ENCODE measurements at regions not wholly inside any gene's neighbourhood (a gene's known extent, or its start where the extent isn't known, plus 50 kb on each side); places are given as distances from the start of the nearest gene placed in this dataset.

DNA sequence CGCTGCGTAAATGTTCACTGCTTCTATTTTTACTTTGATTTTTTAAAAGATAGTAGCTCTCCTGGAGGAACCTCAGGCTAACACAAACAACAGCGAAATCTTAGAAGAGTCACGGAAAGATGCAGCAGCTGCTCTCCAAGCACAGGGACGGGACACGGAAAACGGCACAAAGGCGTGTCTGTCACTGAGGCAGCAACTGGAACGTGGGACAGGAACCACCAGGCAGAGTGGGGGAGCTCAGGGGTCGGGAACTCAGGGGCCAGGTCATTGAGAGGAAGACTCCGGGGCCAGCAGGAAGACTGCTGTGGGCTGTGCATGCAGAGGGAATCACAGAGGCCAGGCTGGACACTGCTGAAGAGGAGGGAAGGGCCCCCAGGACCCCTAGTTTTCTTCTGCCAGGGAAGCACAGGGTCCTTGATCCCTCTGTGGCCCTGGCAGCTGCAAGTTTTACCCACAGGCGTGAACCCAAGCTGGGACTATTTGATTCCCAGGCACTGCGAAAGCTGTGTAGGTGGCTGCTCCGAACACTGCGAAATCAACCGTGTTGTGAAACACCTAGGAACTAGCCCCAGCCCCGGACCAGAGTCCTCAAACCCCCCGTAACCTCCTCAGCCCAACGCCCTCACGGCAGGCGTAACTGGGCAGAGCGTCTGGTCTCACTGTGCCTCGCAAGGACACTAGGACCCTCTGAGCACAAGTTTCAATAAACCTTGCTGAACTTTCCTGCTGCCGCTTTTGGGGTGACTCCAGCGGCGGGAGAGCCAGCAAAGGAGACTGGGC, 263.0 kb downstream of the EIPR1 start:
- no peaks in the 10 kb centered on the region for H3K36me3 ChIP-seq (ENCODE audit: insufficient read depth, insufficient read length, low read length)
- TF ChIP-seq YY1 (IDR thresholded peaks at IDR 0.05; ENCODE audit: insufficient read depth, insufficient read length) (no peak), ZNF274 (IDR thresholded peaks at IDR 0.05; ENCODE audit: low read depth, low read length) (no peak), SUZ12 (IDR thresholded peaks at IDR 0.05; ENCODE audit: extremely low read depth, insufficient read depth, insufficient read length) (no peak)
- H3K9me3 ChIP-seq (ENCODE audit: insufficient read depth, low read length) = no peaks in the 10 kb centered on the region
- no peaks in the 10 kb centered on the region for H3K4me1 ChIP-seq (ENCODE audit: insufficient read depth, insufficient read length)
- no peak overlapping the region for H3K9ac ChIP-seq (ENCODE audit: insufficient read length, low read depth)
- H3K27me3 ChIP-seq (ENCODE audit: insufficient read depth, insufficient read length) = no peaks in the 10 kb centered on the region
- no peak overlapping the region for H3K4me3 ChIP-seq (ENCODE audit: insufficient read length, low read depth)
- DNase-seq (ENCODE audit: low read depth, low spot score) = no peak

DNA sequence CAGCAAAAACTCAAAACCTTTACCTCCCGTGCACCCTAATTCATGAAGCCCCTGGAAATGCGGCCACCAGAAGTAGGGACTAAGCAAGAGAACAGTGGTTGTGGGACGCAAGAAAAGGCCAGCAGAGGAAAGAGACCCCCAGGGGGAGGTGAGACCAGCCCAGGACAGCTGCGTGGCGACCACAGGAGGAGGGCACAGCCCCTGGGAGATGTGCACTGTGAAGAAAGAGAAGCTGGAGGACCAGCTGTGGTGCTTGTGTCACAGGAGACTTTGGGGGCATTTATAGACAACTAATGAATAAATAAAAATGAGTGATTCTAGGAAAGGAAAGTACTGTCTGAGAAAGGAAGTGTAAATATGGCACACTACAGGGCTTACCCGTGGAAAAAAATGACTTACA, 263.8 kb downstream of the EIPR1 start:
- Histone ChIP-seq H3K27me3 (ENCODE audit: insufficient read depth, insufficient read length) (no peaks in the 10 kb centered on the region), H3K9ac (ENCODE audit: insufficient read length, low read depth) (no peak overlapping the region), H3K4me3 (ENCODE audit: insufficient read length, low read depth) (no peak overlapping the region), H3K9me3 (ENCODE audit: insufficient read depth, low read length) (no peaks in the 10 kb centered on the region), H3K4me1 (ENCODE audit: insufficient read depth, insufficient read length) (no peaks in the 10 kb centered on the region), H3K36me3 (ENCODE audit: insufficient read depth, insufficient read length, low read length) (no peaks in the 10 kb centered on the region)
- DNase-seq (ENCODE audit: low read depth, low spot score) = no peak
- TF ChIP-seq SUZ12 (IDR thresholded peaks at IDR 0.05; ENCODE audit: extremely low read depth, insufficient read depth, insufficient read length) (no peak), ZNF274 (IDR thresholded peaks at IDR 0.05; ENCODE audit: low read depth, low read length) (no peak), YY1 (IDR thresholded peaks at IDR 0.05; ENCODE audit: insufficient read depth, insufficient read length) (no peak)

DNA sequence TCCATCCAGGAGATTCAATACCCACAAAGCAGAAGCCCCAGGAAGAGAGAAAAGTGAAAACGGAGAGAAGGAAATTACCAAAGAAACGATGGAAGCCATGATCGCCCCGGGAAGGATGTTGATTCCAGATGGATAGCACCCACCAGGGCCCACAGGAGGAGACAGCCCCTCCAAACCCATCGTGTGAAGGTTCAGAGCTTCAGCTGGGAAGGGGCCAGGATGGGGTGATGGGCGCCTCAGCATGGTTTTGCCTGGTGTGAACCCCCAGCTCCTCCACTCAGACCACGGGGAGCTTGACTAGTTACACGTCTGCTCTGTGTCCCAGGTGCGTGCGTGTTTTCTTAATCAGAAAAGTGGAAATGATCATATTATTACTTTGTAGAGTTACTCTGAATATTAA, 264.5 kb downstream of the EIPR1 start:
- Histone ChIP-seq H3K4me3 (ENCODE audit: insufficient read length, low read depth) (no peak overlapping the region), H3K27me3 (ENCODE audit: insufficient read depth, insufficient read length) (no peaks in the 10 kb centered on the region), H3K36me3 (ENCODE audit: insufficient read depth, insufficient read length, low read length) (no peaks in the 10 kb centered on the region), H3K9me3 (ENCODE audit: insufficient read depth, low read length) (no peaks in the 10 kb centered on the region), H3K4me1 (ENCODE audit: insufficient read depth, insufficient read length) (no peaks in the 10 kb centered on the region), H3K9ac (ENCODE audit: insufficient read length, low read depth) (no peak overlapping the region)
- TF ChIP-seq SUZ12 (IDR thresholded peaks at IDR 0.05; ENCODE audit: extremely low read depth, insufficient read depth, insufficient read length) (no peak), ZNF274 (IDR thresholded peaks at IDR 0.05; ENCODE audit: low read depth, low read length) (no peak), YY1 (IDR thresholded peaks at IDR 0.05; ENCODE audit: insufficient read depth, insufficient read length) (no peak)
- DNase-seq (ENCODE audit: low read depth, low spot score) = no peak

DNA sequence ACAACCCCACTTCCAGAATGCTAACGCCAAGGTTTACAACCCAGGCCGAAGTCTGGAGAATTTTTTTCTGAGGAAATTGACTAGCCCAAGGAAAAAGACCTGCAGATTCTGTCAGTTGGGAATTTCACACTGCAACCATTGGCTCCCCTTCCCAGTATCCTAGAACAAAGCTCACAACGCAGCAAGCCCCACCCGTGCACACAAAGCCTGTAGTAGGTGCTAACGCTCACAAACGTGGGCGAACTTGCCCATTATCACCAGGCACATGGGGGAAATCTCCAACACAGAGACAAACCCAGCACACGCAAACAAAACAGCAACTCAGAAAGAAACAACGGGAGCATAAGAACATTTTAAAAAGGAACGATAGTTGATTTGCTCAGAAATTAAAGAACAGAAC, 265.1 kb downstream of the EIPR1 start:
- H3K27me3 ChIP-seq (ENCODE audit: insufficient read depth, insufficient read length) = no peaks in the 10 kb centered on the region
- DNase-seq (ENCODE audit: low read depth, low spot score) = no peak
- peaks cover under 1% of the 10 kb centered on the region for H3K4me1 ChIP-seq (ENCODE audit: insufficient read depth, insufficient read length)
- H3K4me3 ChIP-seq (ENCODE audit: insufficient read length, low read depth) = no peak overlapping the region
- H3K9me3 ChIP-seq (ENCODE audit: insufficient read depth, low read length) = no peaks in the 10 kb centered on the region
- no peaks in the 10 kb centered on the region for H3K36me3 ChIP-seq (ENCODE audit: insufficient read depth, insufficient read length, low read length)
- no peak overlapping the region for H3K9ac ChIP-seq (ENCODE audit: insufficient read length, low read depth)
- no peak for TF ChIP-seq YY1 (IDR thresholded peaks at IDR 0.05; ENCODE audit: insufficient read depth, insufficient read length)
- TF ChIP-seq ZNF274 (IDR thresholded peaks at IDR 0.05; ENCODE audit: low read depth, low read length) = no peak
- TF ChIP-seq SUZ12 (IDR thresholded peaks at IDR 0.05; ENCODE audit: extremely low read depth, insufficient read depth, insufficient read length) = no peak

DNA sequence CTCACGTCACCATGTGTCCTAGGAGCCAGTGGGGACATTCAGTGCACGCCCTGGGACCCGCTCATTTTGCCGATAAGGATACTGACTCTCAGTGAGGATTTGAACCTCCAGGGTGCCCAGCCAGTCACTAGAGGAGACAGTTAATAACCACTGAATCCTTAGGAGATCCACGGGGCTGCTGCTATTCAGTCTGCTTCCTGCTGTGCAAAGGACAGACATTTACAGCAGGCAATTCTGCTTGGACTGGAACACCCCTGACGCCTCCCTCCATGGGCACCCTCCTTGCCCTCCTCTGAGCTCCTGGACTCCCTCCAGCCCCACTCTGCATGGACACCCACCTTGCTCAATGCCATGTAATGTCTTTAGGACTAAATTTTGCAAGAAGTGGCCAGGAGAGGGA, 265.5 kb downstream of the EIPR1 start:
- Histone ChIP-seq H3K4me3 (ENCODE audit: insufficient read length, low read depth) (no peak overlapping the region), H3K9me3 (ENCODE audit: insufficient read depth, low read length) (no peaks in the 10 kb centered on the region), H3K9ac (ENCODE audit: insufficient read length, low read depth) (no peak overlapping the region), H3K36me3 (ENCODE audit: insufficient read depth, insufficient read length, low read length) (no peaks in the 10 kb centered on the region), H3K27me3 (ENCODE audit: insufficient read depth, insufficient read length) (no peaks in the 10 kb centered on the region), H3K4me1 (ENCODE audit: insufficient read depth, insufficient read length) (peaks cover 2% of the 10 kb centered on the region)
- DNase-seq (ENCODE audit: low read depth, low spot score) = no peak
- TF ChIP-seq ZNF274 (IDR thresholded peaks at IDR 0.05; ENCODE audit: low read depth, low read length) (no peak), SUZ12 (IDR thresholded peaks at IDR 0.05; ENCODE audit: extremely low read depth, insufficient read depth, insufficient read length) (no peak), YY1 (IDR thresholded peaks at IDR 0.05; ENCODE audit: insufficient read depth, insufficient read length) (no peak)

DNA sequence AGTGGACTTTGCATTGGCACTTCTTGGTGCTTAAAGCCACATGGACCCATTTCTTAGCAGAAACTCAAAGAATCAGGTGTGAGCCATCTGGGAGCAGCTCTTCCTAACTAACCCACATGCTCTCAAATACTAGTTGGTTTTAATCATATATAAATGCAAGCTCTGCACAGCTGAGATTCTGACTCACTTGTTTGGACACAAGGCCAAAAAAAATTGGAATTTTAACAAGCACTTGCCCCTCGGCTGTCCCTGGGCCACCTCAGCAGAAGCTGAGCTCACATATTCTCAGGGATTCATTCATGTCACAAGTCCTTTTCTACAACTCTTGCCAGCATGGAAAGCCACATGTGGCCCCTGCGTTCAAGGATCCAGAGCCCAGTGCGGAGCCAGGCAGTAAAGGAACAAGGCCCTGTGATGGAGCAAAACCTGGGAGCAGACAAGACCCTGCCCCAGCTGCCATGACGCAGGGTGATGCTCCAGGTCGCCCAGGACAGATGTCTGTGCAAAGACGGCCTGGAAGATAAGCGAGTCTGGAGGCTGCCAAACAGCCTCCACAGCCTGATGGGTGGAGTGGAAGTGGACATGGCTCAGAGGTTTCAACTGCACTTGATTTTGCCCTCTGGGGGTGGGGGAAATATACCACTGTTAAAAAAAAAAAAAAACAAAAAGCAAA, 266.5 kb downstream of the EIPR1 start:
- Histone ChIP-seq H3K4me1 (ENCODE audit: insufficient read depth, insufficient read length) (peaks cover 2% of the 10 kb centered on the region), H3K36me3 (ENCODE audit: insufficient read depth, insufficient read length, low read length) (no peaks in the 10 kb centered on the region), H3K27me3 (ENCODE audit: insufficient read depth, insufficient read length) (no peaks in the 10 kb centered on the region), H3K9ac (ENCODE audit: insufficient read length, low read depth) (no peak overlapping the region), H3K4me3 (ENCODE audit: insufficient read length, low read depth) (no peak overlapping the region), H3K9me3 (ENCODE audit: insufficient read depth, low read length) (no peaks in the 10 kb centered on the region)
- no peak for TF ChIP-seq SUZ12 (IDR thresholded peaks at IDR 0.05; ENCODE audit: extremely low read depth, insufficient read depth, insufficient read length)
- no peak for TF ChIP-seq ZNF274 (IDR thresholded peaks at IDR 0.05; ENCODE audit: low read depth, low read length)
- TF ChIP-seq YY1 (IDR thresholded peaks at IDR 0.05; ENCODE audit: insufficient read depth, insufficient read length) = no peak
- no peak for DNase-seq (ENCODE audit: low read depth, low spot score)

DNA sequence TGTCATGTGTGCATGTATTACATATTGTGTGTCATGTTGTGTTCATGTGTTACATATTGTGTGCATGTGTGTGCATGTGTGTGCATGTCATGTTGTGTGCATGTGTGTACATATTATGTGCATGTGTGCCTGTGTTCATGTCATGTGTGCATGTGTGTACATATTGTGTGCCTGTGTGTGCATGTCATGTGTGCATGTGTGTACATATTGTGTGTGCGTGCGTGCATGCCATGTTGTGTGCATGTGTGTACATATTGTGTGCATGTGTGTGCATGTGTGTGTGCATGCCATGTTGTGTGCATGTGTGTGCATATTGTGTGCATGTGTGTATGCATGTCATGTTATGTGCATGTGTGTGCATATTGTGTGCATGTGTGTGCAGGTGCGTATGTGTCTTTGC, 267.1 kb downstream of the EIPR1 start:
- no peaks in the 10 kb centered on the region for H3K36me3 ChIP-seq (ENCODE audit: insufficient read depth, insufficient read length, low read length)
- no peak for TF ChIP-seq ZNF274 (IDR thresholded peaks at IDR 0.05; ENCODE audit: low read depth, low read length)
- TF ChIP-seq YY1 (IDR thresholded peaks at IDR 0.05; ENCODE audit: insufficient read depth, insufficient read length) = no peak
- no peak for TF ChIP-seq SUZ12 (IDR thresholded peaks at IDR 0.05; ENCODE audit: extremely low read depth, insufficient read depth, insufficient read length)

More for the DNA sequence above, 267.1 kb downstream of the EIPR1 start:
- Histone ChIP-seq H3K9me3 (ENCODE audit: insufficient read depth, low read length) (no peaks in the 10 kb centered on the region), H3K27me3 (ENCODE audit: insufficient read depth, insufficient read length) (no peaks in the 10 kb centered on the region), H3K4me1 (ENCODE audit: insufficient read depth, insufficient read length) (peaks cover 4% of the 10 kb centered on the region), H3K4me3 (ENCODE audit: insufficient read length, low read depth) (no peak overlapping the region), H3K9ac (ENCODE audit: insufficient read length, low read depth) (no peak overlapping the region)
- no peak for DNase-seq (ENCODE audit: low read depth, low spot score)

All from NT2/D1 (cell line).